K562 (cell line): ENCODE measurements at regions not wholly inside any gene's neighbourhood (a gene's known extent, or its start where the extent isn't known, plus 50 kb on each side); places are given as distances from the start of the nearest gene placed in this dataset.

Experiments
- ATAC-seq: fragments of 200-7000 bp; cut with Tn5 transposase; 3 replicates; pipeline ENCODE4 v1.9.1; 2020; ENCODE audit warnings: moderate library complexity
- BruUV-seq: library from RNA; stranded (reverse); fragments of 400-500 nt; replicated peaks from 2 replicates; lab custom pipeline; 2021; lab: Mats Ljungman, UMichigan
- CTCF ChIA-PET: fragments of 300-600 bp; formaldehyde crosslinking; extraction: SDS; loops from one replicate; lab custom pipeline; 2021; ENCODE audit warnings: low intra/inter-chr PET ratio; lab: Yijun Ruan, JAX
- POLR2A ChIA-PET: fragments of 300-600, 350-650 bp; sonication (Branson Sonifier 250); formaldehyde crosslinking; extraction: SDS; loops from one replicate; lab custom pipeline; 2021; ENCODE audit warnings: antibody characterized with exemption, inconsistent platforms; lab: Yijun Ruan, JAX
- DNase-seq, 4 experiments: peaks; one replicate each; pipeline versions ENCODE4 v3.0.0 to v3.0.0-alpha.2; 2011 to 2018; ENCODE audit warnings: low spot score in 3 of 4, mixed read lengths in 3 of 4; ENCODE audit errors: extremely low read depth in 1 of 4
- FAIRE-seq: peaks from 2 replicates; lab custom pipeline; 2011; peaks lifted over from hg19 to GRCh38; lab: Jason Lieb, UNC
- H2AFZ ChIP-seq: 2 replicates; pipeline ENCODE4 v1.6.0; 2011; ENCODE audit warnings: low read depth, low read length, control low read depth, inconsistent platforms
- H3K27ac ChIP-seq: fragments of 200-600 bp; 3 replicates; pipeline ENCODE4 v1.8.0; 2011; ENCODE audit warnings: low read depth, mild to moderate bottlenecking, control low read depth, inconsistent platforms, low read length, moderate library complexity, mixed read lengths; ENCODE audit errors: extremely low read depth
- H3K27me3 ChIP-seq, 2 experiments: fragments of 300-600 bp in 1 of 2; 2 replicates in 1 of 2; 3 replicates in 1 of 2; pipeline versions ENCODE4 v1.6.0 to v1.8.0; 2011; ENCODE audit warnings: inconsistent platforms in 2 of 2, low read length in 2 of 2, mild to moderate bottlenecking in 1 of 2, mixed read lengths in 1 of 2, moderate library complexity in 1 of 2; ENCODE audit not compliant: control insufficient read depth in 2 of 2, insufficient read depth in 2 of 2
- H3K36me3 ChIP-seq: fragments of 300-600 bp; 3 replicates; pipeline ENCODE4 v1.8.0; 2011; ENCODE audit warnings: mild to moderate bottlenecking, low read length, inconsistent platforms; ENCODE audit not compliant: control insufficient read depth, insufficient read depth
- H3K4me1 ChIP-seq, 2 experiments: fragments of 200-600 bp in 1 of 2; replicated peaks in 1 of 2; 2 replicates in 1 of 2; 3 replicates in 1 of 2; pipeline versions ENCODE4 v1.5.1 to v1.8.0; 2011; ENCODE audit warnings: inconsistent platforms in 2 of 2, low read length in 2 of 2, mild to moderate bottlenecking in 1 of 2, mixed read lengths in 1 of 2, moderate library complexity in 1 of 2; ENCODE audit not compliant: control insufficient read depth in 2 of 2, insufficient read depth in 2 of 2
- H3K4me2 ChIP-seq: 2 replicates; pipeline ENCODE4 v1.6.1; 2011; ENCODE audit warnings: low read length, control low read depth, inconsistent platforms, mixed read lengths; ENCODE audit not compliant: insufficient read depth
- H3K4me3 ChIP-seq: fragments of 200-600 bp; sonication (generic), shearing (Covaris generic); 2 replicates; pipeline ENCODE4 v1.5.1; 2016; ENCODE audit warnings: control low read depth, inconsistent platforms
- H3K79me2 ChIP-seq: fragments of 200-600 bp; 3 replicates; pipeline ENCODE4 v1.8.0; 2011; ENCODE audit warnings: low read length, inconsistent platforms; ENCODE audit not compliant: control insufficient read depth, insufficient read depth
- H3K9ac ChIP-seq, 2 experiments: 2 replicates each; pipeline versions ENCODE4 v1.6.0 to v1.6.1; 2011; ENCODE audit warnings: low read depth in 2 of 2, low read length in 2 of 2, control low read depth in 1 of 2, inconsistent platforms in 1 of 2, mild to moderate bottlenecking in 1 of 2, mixed read lengths in 1 of 2; ENCODE audit not compliant: insufficient read depth in 1 of 2
- H3K9me1 ChIP-seq: one replicate; pipeline ENCODE4 v1.6.0; 2011; ENCODE audit warnings: inconsistent platforms, mild to moderate bottlenecking, low read length, moderate library complexity; ENCODE audit not compliant: control insufficient read depth, insufficient read depth
- H3K9me3 ChIP-seq: replicated peaks from 2 replicates; pipeline ENCODE4 v1.5.1; 2011; ENCODE audit warnings: low read depth, low read length, inconsistent platforms; ENCODE audit not compliant: control insufficient read depth, insufficient read depth
- H4K20me1 ChIP-seq: replicated peaks from 2 replicates; pipeline ENCODE4 v1.6.1; 2011; ENCODE audit warnings: low read length, inconsistent platforms, mixed read lengths; ENCODE audit not compliant: control insufficient read depth, insufficient read depth
- GTF2B ChIP-seq: IDR thresholded peaks from 2 replicates; pipeline ENCODE4 v1.6.1; 2011; ENCODE audit not compliant: insufficient read length; ENCODE audit errors: extremely low read depth
- MEF2A ChIP-seq: IDR thresholded peaks from 2 replicates; pipeline ENCODE4 v1.6.1; 2011; ENCODE audit warnings: low read depth, mild to moderate bottlenecking, low read length, moderate library complexity; ENCODE audit not compliant: control insufficient read depth
- MITF ChIP-seq: IDR thresholded peaks from 2 replicates; pipeline ENCODE4 v1.6.1; 2014; ENCODE audit warnings: antibody characterized with exemption
- PTRF ChIP-seq: fragments of 450-650 bp; IDR thresholded peaks from 2 replicates; pipeline ENCODE4 v1.6.1; 2016; ENCODE audit warnings: mild to moderate bottlenecking, missing genetic modification characterization, missing compliant biosample characterization
- RB1 ChIP-seq: fragments of 450-650 bp; IDR thresholded peaks from 2 replicates; pipeline ENCODE4 v1.6.1; 2017; ENCODE audit warnings: low read depth, mild to moderate bottlenecking
- RFX7 ChIP-seq: fragments of 250-450 bp; sonication (Bioruptor Pico); IDR thresholded peaks from 2 replicates; pipeline ENCODE4 v1.5.1; 2021; ENCODE audit warnings: mild to moderate bottlenecking
- RUNX1 ChIP-seq: sonication (generic); IDR thresholded peaks from 2 replicates; pipeline ENCODE4 v1.6.1; 2016; ENCODE audit warnings: antibody characterized with exemption, low read depth
- TEAD2 ChIP-seq: fragments of 450-650 bp; IDR thresholded peaks from 2 replicates; pipeline ENCODE4 v1.6.1; 2016; ENCODE audit warnings: missing genetic modification characterization, control low read depth, missing compliant biosample characterization
- ZHX1 ChIP-seq: fragments of 150-350 bp; conservative IDR thresholded peaks from 2 replicates; pipeline ENCODE4 v1.6.1; 2014; ENCODE audit warnings: low read length
- WGBS: fragments of 100-300 bp; shearing (Covaris generic); methylation state at CpG from one replicate; pipeline ENCODE4 v1.1.6; 2016; ENCODE audit warnings: low coverage, mixed read lengths; ENCODE audit not compliant: insufficient coverage; ENCODE audit errors: missing lambda C conversion rate; 5-methylcytosine and 5-hydroxymethylcytosine counted together
- in situ Hi-C: fragments of 300-500 bp; cut with MboI; formaldehyde crosslinking; loops from 4 replicates; pipeline ENCODE4 v1.15.0; 2018; ENCODE audit warnings: inconsistent platforms, mixed read lengths
- intact Hi-C: fragments of 100-400 bp; cut with micrococcal nuclease; formaldehyde crosslinking; loops from 2 replicates; pipeline ENCODE4 v1.14.2; 2022

GRCh38 chr1:30451532-30452125 is 271.8 kb downstream of the MATN1 start:
- no peaks in the 10 kb centered on the region for H3K4me1 ChIP-seq
- H3K4me3 ChIP-seq, result no peak overlapping the region
- intact Hi-C loops, result no loop called here
- no peak overlapping the region for H3K9ac ChIP-seq
- no peaks in the 10 kb centered on the region for H4K20me1 ChIP-seq
- in situ Hi-C loops, result no loop called here
- DNase-seq (no peak), ATAC-seq (no peak), FAIRE-seq (no peak)
- no peak overlapping the region for H2AFZ ChIP-seq
- TF ChIP-seq ZHX1 (no peak), RB1 (no peak), RFX7 (CRISPR knock-in tag) (no peak), GTF2B (no peak), MEF2A (no peak), TEAD2 (tag) (no peak), MITF (no peak), PTRF (no peak), RUNX1 (no peak)
- no peak overlapping the region for H3K27ac ChIP-seq
- peaks cover 0 to 6% of the 10 kb centered on the region in 2 experiments; a peak in 1 of 5 replicates for H3K27me3 ChIP-seq
- H3K79me2 ChIP-seq, result no peaks in the 10 kb centered on the region
- BruUV-seq, result no TSS peak
- H3K9me3 ChIP-seq, result no peaks in the 10 kb centered on the region
- no peaks in the 10 kb centered on the region for H3K9me1 ChIP-seq
- under 1% methylated on average over 13 of the region's 14 CpGs for WGBS
- H3K36me3 ChIP-seq, result no peaks in the 10 kb centered on the region
- POLR2A ChIA-PET, result interaction anchor here (0.7 to 1.7 kb wide), 2 partner anchors 11 to 17 kb away, joined by 4 read pairs; no protein-coding TSS in a partner anchor
- no peak overlapping the region for H3K4me2 ChIP-seq
- CTCF ChIA-PET, result no interaction called here
